Stimulated activated CD4-positive, alpha-beta T cell treated with anti-CD3 and anti-CD28 coated beads, Interleukin-1b, Interleukin-23, amount 100 ng/mL, for 4 hours (primary cell): ENCODE measurements at regions not wholly inside any gene's neighbourhood (a gene's known extent, or its start where the extent isn't known, plus 50 kb on each side); places are given as distances from the start of the nearest gene placed in this dataset.
"Not testable (repeated sequence)": the region's sequence is repeated elsewhere in the genome, so short reads cannot be mapped to it uniquely, and the experiment has no call there.

Source experiments
- DNase-seq, 2 donors: peaks; one replicate each; pipeline ENCODE4 v3.0.0-alpha.2; 2020; ENCODE audit warnings: low read depth in 2 of 2

GRCh38 chr1:55309786-55310504 lies 94.8 kb upstream of the USP24 start:
- DNase-seq: no peak

DNA sequence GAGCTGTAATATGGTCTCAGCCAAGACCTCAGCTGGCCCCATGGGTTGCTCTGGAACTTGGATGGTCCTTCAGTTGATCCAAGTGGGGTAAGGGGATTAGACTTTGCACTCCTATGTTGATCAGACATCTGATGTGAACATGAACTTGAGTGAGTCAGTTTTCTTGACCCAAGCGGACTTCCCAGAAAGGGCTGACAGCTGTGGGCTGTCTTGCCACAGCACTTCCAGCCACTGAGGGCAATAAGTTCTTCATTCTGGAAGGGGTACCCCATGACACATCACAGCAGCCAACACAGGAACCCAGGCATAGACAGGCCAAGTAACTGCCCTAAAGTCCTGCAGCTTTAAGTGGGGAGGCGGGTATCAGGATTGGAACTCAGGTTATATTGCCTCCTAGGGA lies 93.9 kb upstream of the USP24 start:
- DNase-seq: no peak

DNA sequence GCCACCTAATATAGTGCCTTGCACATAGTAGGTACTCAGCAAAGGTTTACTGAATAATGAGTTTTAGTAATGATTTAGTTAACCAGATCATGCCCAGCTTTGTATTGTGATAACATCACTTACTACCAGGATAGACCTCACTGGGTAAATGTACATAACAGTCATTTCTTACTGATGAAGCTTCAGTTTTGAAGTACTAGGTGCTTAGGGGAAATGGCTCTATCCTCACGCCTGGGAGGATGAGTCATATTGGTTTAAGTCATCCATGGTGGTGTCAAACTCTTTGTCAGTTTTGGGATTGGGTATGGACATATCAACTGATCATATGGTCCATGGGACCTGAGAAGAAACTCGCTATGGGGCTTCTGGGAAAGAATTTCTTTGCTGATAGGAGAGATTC lies 90.6 kb upstream of the USP24 start:
- DNase-seq: no peak

DNA sequence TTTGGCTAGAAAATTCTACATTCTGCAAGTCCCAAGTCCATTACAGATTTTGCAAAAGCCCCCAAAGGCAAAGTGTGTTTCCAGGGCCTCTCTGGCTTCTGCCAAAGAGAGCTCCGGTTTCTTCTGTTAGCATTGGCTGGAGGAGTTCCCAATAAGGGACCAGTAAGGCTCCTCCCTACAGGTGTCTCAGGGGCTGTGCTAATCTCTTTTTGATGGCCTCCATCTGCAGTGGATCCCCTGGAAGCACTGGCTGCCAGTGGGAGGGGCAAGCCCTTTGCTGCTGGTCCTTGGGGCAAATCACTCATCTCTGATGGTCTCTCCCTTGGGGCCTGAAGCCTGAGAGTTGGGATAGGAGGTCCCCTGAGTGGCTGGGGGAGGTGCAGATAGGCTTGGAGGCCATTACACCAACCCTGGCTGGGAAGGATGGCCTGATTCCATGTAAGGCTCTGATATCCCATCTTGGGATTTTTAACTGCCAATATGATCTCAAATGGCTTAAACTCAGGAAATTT lies 89.1 kb upstream of the USP24 start:
- no peak for DNase-seq

- no peak for DNase-seq
Observed at GRCh38 chr1:55302972-55303371, 87.8 kb upstream of the USP24 start.

DNA sequence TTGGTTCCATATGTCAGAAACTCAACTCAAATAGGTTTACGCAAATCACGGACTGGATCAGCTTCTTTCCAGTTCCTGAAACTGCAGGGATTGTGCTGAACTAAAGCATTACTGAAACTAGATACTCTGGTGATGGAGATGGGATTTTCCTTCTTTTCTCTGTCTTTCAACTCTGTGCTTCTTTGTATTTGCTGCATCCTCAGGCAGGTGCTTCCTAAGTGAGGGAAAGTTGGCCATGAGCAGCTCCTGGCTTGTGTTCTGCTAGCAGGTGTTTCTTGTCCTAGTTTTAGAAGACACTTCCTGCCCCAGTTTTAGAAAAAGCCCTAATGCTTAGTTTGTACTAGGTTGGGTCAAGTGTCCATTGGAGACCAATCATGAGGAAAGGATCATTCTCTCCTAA lies 86.7 kb upstream of the USP24 start:
- no peak for DNase-seq

GRCh38 chr1:55300975-55301374 lies 85.8 kb upstream of the USP24 start:
- DNase-seq: no peak

GRCh38 chr1:55298167-55298894 lies 83.2 kb upstream of the USP24 start:
- no peak for DNase-seq

DNA sequence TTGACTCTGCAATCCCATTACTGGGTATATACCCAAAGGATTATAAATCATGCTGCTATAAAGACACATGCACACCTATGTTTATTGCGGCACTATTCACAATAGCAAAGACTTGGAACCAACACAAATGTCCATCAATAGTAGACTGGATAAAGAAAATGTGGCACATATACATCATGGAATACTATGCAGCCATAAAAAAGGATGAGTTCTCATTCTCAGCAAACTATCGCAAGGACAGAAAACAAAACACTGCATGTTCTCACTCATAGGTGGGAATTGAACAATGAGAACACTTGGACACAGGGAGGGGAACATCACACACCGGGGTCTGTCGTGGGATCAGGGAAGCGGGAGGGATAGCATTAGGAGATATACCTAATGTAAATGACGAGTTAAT lies 81.1 kb upstream of the USP24 start:
- not testable (repeated sequence) for DNase-seq

- no peak for DNase-seq
Observed at GRCh38 chr1:55289614-55290013, 74.5 kb upstream of the USP24 start.

GRCh38 chr1:55289042-55289441 lies 73.9 kb upstream of the USP24 start:
- DNase-seq: no peak

DNA sequence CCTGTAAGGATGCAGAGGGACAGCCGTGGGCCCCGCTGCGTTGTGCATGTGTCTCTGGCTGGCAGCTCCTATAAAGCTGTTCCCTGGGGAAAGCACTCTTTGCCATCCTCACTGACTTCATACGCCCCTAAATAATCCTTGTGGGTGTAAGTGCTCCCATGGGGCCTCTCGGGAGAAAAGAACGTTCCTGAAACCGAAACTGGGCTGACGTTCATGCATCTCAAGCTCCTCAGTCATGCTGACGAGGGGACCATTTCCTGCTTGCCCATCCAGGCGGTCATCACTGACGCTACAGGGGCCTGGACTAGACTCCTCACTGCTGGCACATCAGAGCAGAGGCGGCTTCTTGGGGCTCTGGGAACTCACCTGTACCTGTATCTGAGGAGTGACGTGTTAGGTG lies 73.1 kb upstream of the USP24 start:
- no peak for DNase-seq

- no peak for DNase-seq
Observed at GRCh38 chr1:55287723-55288122, 72.6 kb upstream of the USP24 start.

- DNase-seq: no peak
Observed at GRCh38 chr1:55286856-55287602, 71.9 kb upstream of the USP24 start.

GRCh38 chr1:55285834-55286233 lies 70.7 kb upstream of the USP24 start:
- DNase-seq: no peak

- no peak for DNase-seq
Observed at GRCh38 chr1:55284856-55285255, 69.7 kb upstream of the USP24 start.

- no peak for DNase-seq
Observed at GRCh38 chr1:55282058-55282457, 66.9 kb upstream of the USP24 start.

DNA sequence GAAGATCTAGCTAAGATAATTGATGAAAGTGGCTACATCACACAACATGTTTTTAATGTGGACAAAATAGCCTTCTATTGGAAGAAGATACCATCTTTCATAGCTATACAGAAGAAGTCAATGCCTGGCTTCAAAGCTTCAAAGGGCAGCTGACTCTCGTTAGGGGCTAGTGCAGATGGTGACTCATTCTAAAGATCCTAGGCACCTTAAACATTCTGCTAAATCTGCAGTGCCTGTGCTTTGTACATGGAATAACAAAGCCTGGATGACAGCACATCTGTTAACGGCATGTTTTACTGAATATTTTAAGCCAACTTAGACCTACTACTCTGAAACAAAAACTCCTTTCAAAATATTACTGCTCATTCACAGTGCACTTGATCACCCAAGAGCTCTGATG lies 65.6 kb upstream of the USP24 start:
- DNase-seq: no peak

- DNase-seq: no peak
Observed at GRCh38 chr1:55279627-55280026, 64.5 kb upstream of the USP24 start.

DNA sequence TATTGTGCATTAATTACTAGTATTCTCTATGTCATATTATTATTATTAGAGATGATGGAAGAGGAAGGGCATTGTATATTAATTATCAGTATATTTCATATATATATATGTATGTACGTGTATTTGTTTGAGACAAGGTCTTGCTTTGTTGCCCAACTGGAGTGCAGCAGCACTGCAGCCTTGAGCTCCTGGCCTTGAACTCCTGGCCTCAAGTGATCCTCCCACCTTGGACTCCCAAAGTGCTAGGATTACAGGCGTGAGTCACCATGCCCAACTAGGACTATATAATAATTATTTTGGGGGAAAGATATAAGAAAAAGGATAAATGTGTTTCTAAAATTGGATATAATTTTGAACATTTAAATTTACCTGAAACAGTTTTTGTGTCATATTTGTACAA lies 63.2 kb upstream of the USP24 start:
- DNase-seq: no peak

DNA sequence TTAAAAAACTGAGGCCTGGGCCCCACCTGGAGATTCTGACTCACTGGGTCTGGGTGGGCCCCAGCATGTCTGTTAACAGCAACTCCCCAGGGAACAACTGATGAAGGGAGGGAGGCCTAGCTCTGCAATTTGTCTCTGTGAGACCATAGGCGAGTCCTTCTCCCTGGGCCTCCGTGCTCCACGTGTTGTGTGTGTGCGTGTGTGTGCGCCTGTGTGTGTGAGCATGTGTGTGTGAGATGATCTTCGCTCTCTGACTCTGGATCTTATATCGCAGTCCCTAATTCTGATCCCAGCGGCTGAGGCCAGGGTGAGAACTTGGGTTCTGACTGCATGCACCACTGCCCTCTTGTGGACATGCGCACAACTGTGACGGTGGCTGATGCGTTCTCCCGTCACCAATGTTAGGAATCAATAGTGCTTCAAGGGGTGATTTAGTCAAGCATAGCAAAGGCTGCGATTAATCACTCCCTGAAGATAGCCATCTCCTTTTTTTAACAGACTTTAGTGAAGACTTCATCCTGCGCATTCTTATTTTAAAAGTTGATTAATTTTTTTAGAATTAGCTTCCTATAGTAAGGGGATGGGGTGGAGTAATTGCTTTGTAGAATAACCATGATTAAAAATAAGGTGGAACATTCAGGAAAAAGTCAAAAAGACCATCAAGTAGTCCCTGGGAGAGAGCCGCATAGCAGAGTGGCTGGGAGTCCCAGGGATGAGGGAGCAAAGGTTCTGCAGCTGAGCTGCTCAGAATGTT lies 62.4 kb upstream of the USP24 start:
- peak; percentile 73 to 78 for DNase-seq
